ENCODE measurements at regions not wholly inside any gene's neighbourhood (a gene's known extent, or its start where the extent isn't known, plus 50 kb on each side); places are given as distances from the start of the nearest gene placed in this dataset.

- no peak for TF ChIP-seq KLF16 (IDR thresholded peaks at IDR 0.05)
- no peak for TF ChIP-seq ZBTB26 (CRISPR knock-in tag; IDR thresholded peaks at IDR 0.05)
- no peak for TF ChIP-seq POLR2AphosphoS5 (IDR thresholded peaks at IDR 0.05; ENCODE audit: control insufficient read depth, insufficient read depth, low read depth, low read length)
- no peak for TF ChIP-seq E2F1 (CRISPR knock-in tag; IDR thresholded peaks at IDR 0.05)
- TF ChIP-seq CTCF (IDR thresholded peaks at IDR 0.05 in 2 of 3, conservative IDR thresholded peaks at IDR 0.05 in 1 of 3; ENCODE audit: insufficient read depth in 2 of 3, low read depth in 1 of 3, low read length in 3 of 3), result no peak
- TF ChIP-seq CHCHD3 (CRISPR knock-in tag; IDR thresholded peaks at IDR 0.05), result no peak
- TF ChIP-seq PML (IDR thresholded peaks at IDR 0.05; ENCODE audit: low read length), result no peak
These were observed 148.3 kb downstream of the GAS1 start for GRCh38 chr9:86798966-86799365.

Data from K562 (cell line).